Left lung (tissue), 4 donors: ENCODE measurements at regions not wholly inside any gene's neighbourhood (a gene's known extent, or its start where the extent isn't known, plus 50 kb on each side); places are given as distances from the start of the nearest gene placed in this dataset.

Source experiments
- ATAC-seq: fragments of 200-7000 bp; cut with Tn5 transposase; one replicate; pipeline ENCODE4 v1.9.1; 2020; ENCODE audit warnings: moderate library complexity
- DNase-seq, 4 donors: peaks; one replicate each; pipeline ENCODE4 v3.0.0-alpha.2; 2013 to 2020
- H3K27ac ChIP-seq, 2 donors: fragments of 200-600 bp; sonication (generic) in 1 of 2; one replicate each; pipeline versions ENCODE4 v1.5.0 to v1.8.0; 2020 to 2021
- H3K27me3 ChIP-seq, 2 donors: fragments of 200-600 bp; sonication (generic) in 1 of 2; one replicate each; pipeline versions ENCODE4 v1.5.0 to v1.8.0; 2020 to 2021
- H3K36me3 ChIP-seq, 2 donors: fragments of 200-600 bp; sonication (generic) in 1 of 2; one replicate each; pipeline versions ENCODE4 v1.5.0 to v1.8.0; 2020 to 2021
- H3K4me1 ChIP-seq, 2 donors: fragments of 200-600 bp; one replicate each; pipeline ENCODE4 v1.8.0; 2021
- H3K4me3 ChIP-seq, 2 donors: fragments of 200-600 bp; sonication (generic) in 1 of 2; one replicate each; pipeline versions ENCODE4 v1.5.0 to v1.8.0; 2020 to 2021; ENCODE audit warnings: mild to moderate bottlenecking in 1 of 2
- H3K9me3 ChIP-seq, 2 donors: fragments of 200-600 bp; sonication (generic) in 1 of 2; one replicate each; pipeline versions ENCODE4 v1.5.0 to v1.8.0; 2020 to 2021
- CTCF ChIP-seq, 2 donors: fragments of 200-600 bp; sonication (generic) in 1 of 2; IDR thresholded peaks; one replicate each; pipeline versions ENCODE4 v1.5.0 to v1.8.0; 2021; ENCODE audit warnings: antibody characterized with exemption in 2 of 2
- intact Hi-C, 2 donors: fragments of 100-400 bp; cut with DNase I; formaldehyde crosslinking; loops; one replicate each; pipeline versions ENCODE4 v1.11.2 to v1.14.2; 2022
- donor health status: DM: no; HTN: yes; CAD: no.
- donor health status: DM: no; HTN: no; CAD: no.

GRCh38 chr14:27148143-27148542 is 550.3 kb upstream of the NOVA1 start:
- Histone ChIP-seq H3K27me3 (no peaks in the 10 kb centered on the region), H3K4me3 (no peak overlapping the region), H3K27ac (no peak overlapping the region), H3K4me1 (no peaks in the 10 kb centered on the region), H3K9me3 (peaks cover 0 to 11% of the 10 kb centered on the region in 2 donors), H3K36me3 (no peaks in the 10 kb centered on the region)
- ATAC-seq (no peak), DNase-seq (no peak)
- intact Hi-C loops: no loop called here
- no peak for TF ChIP-seq CTCF (IDR thresholded peaks at IDR 0.05)

- H3K36me3 ChIP-seq: no peaks in the 10 kb centered on the region
- ATAC-seq: no peak
- DNase-seq: no peak
- TF ChIP-seq CTCF (IDR thresholded peaks at IDR 0.05): no peak
- intact Hi-C loops: no loop called here
- no peaks in the 10 kb centered on the region for H3K4me1 ChIP-seq
- no peak overlapping the region for H3K4me3 ChIP-seq
- H3K27ac ChIP-seq: no peak overlapping the region
- no peaks in the 10 kb centered on the region for H3K27me3 ChIP-seq
- H3K9me3 ChIP-seq: peaks cover 0 to 9% of the 10 kb centered on the region in 2 donors
Measured at GRCh38 chr14:27164139-27164538, 566.3 kb upstream of the NOVA1 start.

GRCh38 chr14:27175489-27175888 is 577.7 kb upstream of the NOVA1 start:
- DNase-seq (no peak), ATAC-seq (no peak)
- peaks cover 0 to 5% of the 10 kb centered on the region in 2 donors for H3K9me3 ChIP-seq
- no peaks in the 10 kb centered on the region for H3K36me3 ChIP-seq
- no peaks in the 10 kb centered on the region for H3K4me1 ChIP-seq
- no peak for TF ChIP-seq CTCF (IDR thresholded peaks at IDR 0.05)
- no peaks in the 10 kb centered on the region for H3K27me3 ChIP-seq
- intact Hi-C loops: no loop called here
- H3K4me3 ChIP-seq: no peak overlapping the region
- no peak overlapping the region for H3K27ac ChIP-seq

- peak in 1 of 4 donors; percentile 10 for DNase-seq
Measured at GRCh38 chr14:27181333-27181732, 583.5 kb upstream of the NOVA1 start.

GRCh38 chr14:27184427-27184826 is 586.6 kb upstream of the NOVA1 start:
- Histone ChIP-seq H3K9me3 (no peaks in the 10 kb centered on the region), H3K27me3 (no peaks in the 10 kb centered on the region), H3K4me3 (no peak overlapping the region), H3K4me1 (no peaks in the 10 kb centered on the region), H3K27ac (no peak overlapping the region), H3K36me3 (no peaks in the 10 kb centered on the region)
- DNase-seq (no peak), ATAC-seq (no peak)
- TF ChIP-seq CTCF (IDR thresholded peaks at IDR 0.05): no peak
- intact Hi-C loops: no loop called here

More at GRCh38 chr14:27181333-27181732, 583.5 kb upstream of the NOVA1 start:
- Histone ChIP-seq H3K9me3 (no peaks in the 10 kb centered on the region), H3K27ac (no peak overlapping the region), H3K4me3 (no peak overlapping the region), H3K4me1 (no peaks in the 10 kb centered on the region), H3K36me3 (no peaks in the 10 kb centered on the region), H3K27me3 (no peaks in the 10 kb centered on the region)
- no peak for TF ChIP-seq CTCF (IDR thresholded peaks at IDR 0.05)
- no peak for ATAC-seq
- intact Hi-C loops: no loop called here
